H1 (cell line): ENCODE measurements at regions not wholly inside any gene's neighbourhood (a gene's known extent, or its start where the extent isn't known, plus 50 kb on each side); places are given as distances from the start of the nearest gene placed in this dataset.

ENCODE experiments used
- CTCF ChIA-PET: fragments of 300-600 bp; sonication (Branson Sonifier 250); formaldehyde crosslinking; loops from one replicate; lab custom pipeline; 2021; ENCODE audit not compliant: partially characterized antibody; lab: Charles Lee
- POLR2A ChIA-PET: fragments of 300-600 bp; sonication (Branson Sonifier 250); formaldehyde crosslinking; loops from one replicate; lab custom pipeline; 2021; ENCODE audit warnings: inconsistent platforms; ENCODE audit not compliant: partially characterized antibody; lab: Charles Lee
- DNase-seq, 2 experiments: peaks; one replicate each; pipeline versions ENCODE4 v3.0.0 to v3.0.0-alpha.2; 2010 to 2022; ENCODE audit warnings: low spot score in 2 of 2, low read depth in 1 of 2, mixed read lengths in 1 of 2
- FAIRE-seq: peaks from 2 replicates; lab custom pipeline; 2011; peaks lifted over from hg19 to GRCh38; lab: Jason Lieb, UNC
- H2AFZ ChIP-seq: 2 replicates; pipeline ENCODE4 v1.8.1; 2012; ENCODE audit warnings: low read length, inconsistent platforms
- H2AK5ac ChIP-seq: 2 replicates; pipeline ENCODE4 v1.6.1; 2013; ENCODE audit warnings: low read depth, low read length
- H2BK120ac ChIP-seq: replicated peaks from 2 replicates; pipeline ENCODE3; 2013; ENCODE audit warnings: low read depth, low read length, inconsistent platforms
- H2BK12ac ChIP-seq: 2 replicates; pipeline ENCODE4 v1.6.1; 2013; ENCODE audit warnings: low read depth, low read length
- H2BK15ac ChIP-seq: 2 replicates; pipeline ENCODE4 v1.6.1; 2013; ENCODE audit warnings: low read length
- H2BK20ac ChIP-seq: 2 replicates; pipeline ENCODE4 v1.6.1; 2013; ENCODE audit warnings: low read length
- H2BK5ac ChIP-seq: 2 replicates; pipeline ENCODE4 v1.6.1; 2013; ENCODE audit warnings: low read depth, low read length
- H3K14ac ChIP-seq: 2 replicates; pipeline ENCODE4 v1.6.1; 2013; ENCODE audit warnings: inconsistent platforms; ENCODE audit not compliant: insufficient read length
- H3K18ac ChIP-seq: 2 replicates; pipeline ENCODE4 v1.6.1; 2013; ENCODE audit warnings: low read length; ENCODE audit errors: extremely low read depth
- H3K23ac ChIP-seq: 2 replicates; pipeline ENCODE4 v1.6.1; 2013; ENCODE audit warnings: inconsistent platforms; ENCODE audit not compliant: insufficient read length
- H3K23me2 ChIP-seq: 2 replicates; pipeline ENCODE4 v1.6.1; 2013; ENCODE audit warnings: low read depth, low read length
- H3K27ac ChIP-seq: 2 replicates; pipeline ENCODE4 v1.6.1; 2011; ENCODE audit warnings: low read depth, low read length, inconsistent platforms
- H3K27me3 ChIP-seq, 4 experiments: replicated peaks in 1 of 4; 1 replicate in 1 of 4; 2 replicates in 3 of 4; pipeline versions ENCODE4 v1.6.1 to v1.8.1; 2011 to 2013; ENCODE audit warnings: low read length in 3 of 4, mild to moderate bottlenecking in 3 of 4, inconsistent platforms in 2 of 4, mixed read lengths in 2 of 4, moderate library complexity in 1 of 4; ENCODE audit not compliant: control insufficient read depth in 3 of 4, insufficient read depth in 3 of 4; ENCODE audit errors: extremely low read depth in 1 of 4
- H3K36me3 ChIP-seq, 4 experiments: 2 replicates each; pipeline versions ENCODE4 v1.6.1 to v1.8.1; 2011 to 2013; ENCODE audit warnings: mild to moderate bottlenecking in 4 of 4, low read length in 3 of 4, moderate library complexity in 2 of 4, control low read depth in 1 of 4, inconsistent platforms in 1 of 4; ENCODE audit not compliant: insufficient read depth in 4 of 4, control insufficient read depth in 2 of 4
- H3K4ac ChIP-seq: replicated peaks from 2 replicates; pipeline ENCODE3; 2013; ENCODE audit warnings: low read length, low read depth, mixed read lengths, inconsistent platforms; ENCODE audit not compliant: insufficient read length
- H3K4me1 ChIP-seq, 4 experiments: replicated peaks in 1 of 4; 1 replicate in 1 of 4; 2 replicates in 3 of 4; pipeline versions ENCODE4 v1.6.1 to v1.8.1; 2011 to 2013; ENCODE audit warnings: low read length in 3 of 4, inconsistent platforms in 2 of 4, mixed read lengths in 1 of 4; ENCODE audit not compliant: insufficient read depth in 4 of 4, control insufficient read depth in 3 of 4
- H3K4me2 ChIP-seq, 2 experiments: 2 replicates each; pipeline versions ENCODE4 v1.6.1 to v1.8.1; 2011 to 2013; ENCODE audit warnings: low read depth in 2 of 2, low read length in 2 of 2, control low read depth in 1 of 2, inconsistent platforms in 1 of 2, mild to moderate bottlenecking in 1 of 2; ENCODE audit not compliant: insufficient read depth in 1 of 2
- H3K4me3 ChIP-seq, 4 experiments: fragments of 200-600, 300-600 bp in 1 of 4; sonication (generic), shearing (Covaris generic), sonication (Bioruptor Twin) in 1 of 4; 2 replicates each; pipeline versions ENCODE4 v1.5.1 to v1.8.1; 2011 to 2016; ENCODE audit warnings: low read length in 4 of 4, low read depth in 3 of 4, control low read depth in 2 of 4, inconsistent platforms in 2 of 4, mild to moderate bottlenecking in 2 of 4, mixed read lengths in 1 of 4, moderate library complexity in 1 of 4; ENCODE audit not compliant: insufficient read depth in 2 of 4; ENCODE audit errors: extremely low read depth in 1 of 4
- H3K56ac ChIP-seq: replicated peaks from 2 replicates; pipeline ENCODE3; 2013; ENCODE audit warnings: low read depth, mild to moderate bottlenecking, mixed read lengths, low read length, inconsistent platforms; ENCODE audit not compliant: insufficient read length
- H3K79me1 ChIP-seq: 2 replicates; pipeline ENCODE4 v1.6.1; 2013; ENCODE audit warnings: low read depth, low read length, control low read depth
- H3K79me2 ChIP-seq, 2 experiments: 2 replicates each; pipeline versions ENCODE4 v1.6.1 to v1.8.1; 2012 to 2013; ENCODE audit warnings: low read length in 2 of 2, mild to moderate bottlenecking in 2 of 2, inconsistent platforms in 1 of 2; ENCODE audit not compliant: insufficient read depth in 2 of 2, control insufficient read depth in 1 of 2
- H3K9ac ChIP-seq, 4 experiments: replicated peaks in 1 of 4; 1 replicate in 1 of 4; 2 replicates in 3 of 4; pipeline versions ENCODE4 v1.6.1 to v1.8.1; 2011 to 2013; ENCODE audit warnings: low read depth in 3 of 4, low read length in 3 of 4, control low read depth in 2 of 4, mild to moderate bottlenecking in 2 of 4, moderate library complexity in 2 of 4, inconsistent platforms in 1 of 4; ENCODE audit errors: extremely low read depth in 1 of 4
- H3K9me3 ChIP-seq, 2 experiments: 2 replicates each; pipeline versions ENCODE4 v1.6.1 to v1.8.1; 2012 to 2013; ENCODE audit warnings: mild to moderate bottlenecking in 2 of 2, moderate library complexity in 2 of 2, control low read depth in 1 of 2, inconsistent platforms in 1 of 2, low read depth in 1 of 2, low read length in 1 of 2, mixed read lengths in 1 of 2; ENCODE audit not compliant: insufficient read depth in 2 of 2
- H4K20me1 ChIP-seq, 2 experiments: replicated peaks in 1 of 2; 2 replicates each; pipeline versions ENCODE3 to v1.8.1; 2011 to 2013; ENCODE audit warnings: inconsistent platforms in 2 of 2, low read length in 2 of 2, mild to moderate bottlenecking in 1 of 2; ENCODE audit not compliant: insufficient read depth in 2 of 2, control insufficient read depth in 1 of 2
- H4K5ac ChIP-seq: 2 replicates; pipeline ENCODE4 v1.6.1; 2013; ENCODE audit warnings: low read length, low read depth, mixed read lengths, inconsistent platforms; ENCODE audit not compliant: insufficient read length
- H4K8ac ChIP-seq: 2 replicates; pipeline ENCODE4 v1.8.0; 2013; ENCODE audit warnings: mild to moderate bottlenecking, moderate library complexity, low read length, inconsistent platforms; ENCODE audit not compliant: insufficient read depth; ENCODE audit errors: extremely low read depth
- H4K91ac ChIP-seq: replicated peaks from 2 replicates; pipeline ENCODE3; 2013; ENCODE audit warnings: low read length, mixed read lengths, inconsistent platforms; ENCODE audit not compliant: insufficient read length
- CEBPB ChIP-seq: IDR thresholded peaks from 2 replicates; pipeline ENCODE4 v1.6.1; 2012; ENCODE audit warnings: low read depth, low read length
- CHD1 ChIP-seq: IDR thresholded peaks from 2 replicates; pipeline ENCODE4 v1.6.1; 2012; ENCODE audit warnings: low read depth, low read length, improper control_type of control experiment
- CTCF ChIP-seq, 3 experiments: IDR thresholded peaks; 1 replicate in 2 of 3; 2 replicates in 1 of 3; pipeline versions ENCODE4 v1.5.1 to v1.6.1; 2011; ENCODE audit warnings: low read length in 3 of 3, mild to moderate bottlenecking in 3 of 3, inconsistent platforms in 2 of 3, low read depth in 1 of 3, moderate library complexity in 1 of 3; ENCODE audit not compliant: insufficient read depth in 1 of 3; ENCODE audit errors: control extremely low read depth in 1 of 3
- HDAC6 ChIP-seq: IDR thresholded peaks from one replicate; pipeline ENCODE4 v1.7.1; 2012; ENCODE audit warnings: low read depth, mild to moderate bottlenecking, inconsistent platforms, low read length, moderate library complexity
- MAX ChIP-seq: IDR thresholded peaks from 2 replicates; pipeline ENCODE4 v1.6.1; 2012; ENCODE audit warnings: inconsistent platforms
- POLR2A ChIP-seq, 2 experiments: IDR thresholded peaks; 1 replicate in 1 of 2; 2 replicates in 1 of 2; pipeline ENCODE4 v1.6.1; 2011; ENCODE audit warnings: low read depth in 2 of 2, low read length in 2 of 2, mild to moderate bottlenecking in 2 of 2; ENCODE audit errors: control extremely low read depth in 1 of 2
- RFX5 ChIP-seq: IDR thresholded peaks from 2 replicates; pipeline ENCODE4 v1.6.1; 2011; ENCODE audit warnings: low read depth, low read length, improper control_type of control experiment, borderline replicate concordance
- TAF7 ChIP-seq: optimal IDR thresholded peaks from 2 replicates; pipeline ENCODE3; 2011; ENCODE audit warnings: low read depth, mild to moderate bottlenecking, inconsistent platforms, low read length, moderate library complexity, borderline replicate concordance
- USF2 ChIP-seq: IDR thresholded peaks from 2 replicates; pipeline ENCODE4 v1.6.1; 2011; ENCODE audit warnings: low read length, improper control_type of control experiment
- ZNF274 ChIP-seq: IDR thresholded peaks from 2 replicates; pipeline ENCODE4 v1.7.0; 2012; ENCODE audit warnings: low read length, borderline replicate concordance; ENCODE audit errors: extremely low read depth
- WGBS, 2 experiments: shearing (Covaris generic) in 1 of 2; methylation state at CpG; one replicate each; pipeline versions ENCODE4 v1.1.6 to v1.1.7; 2013 to 2015; ENCODE audit warnings: low lambda C conversion rate in 2 of 2, mixed read lengths in 2 of 2, inconsistent platforms in 1 of 2, low coverage in 1 of 2, missing lambda C conversion rate in 1 of 2; ENCODE audit not compliant: insufficient replicate concordance in 2 of 2, insufficient coverage in 1 of 2, insufficient read length in 1 of 2; ENCODE audit errors: extremely low coverage in 1 of 2, missing lambda C conversion rate in 1 of 2; 5-methylcytosine and 5-hydroxymethylcytosine counted together

DNA sequence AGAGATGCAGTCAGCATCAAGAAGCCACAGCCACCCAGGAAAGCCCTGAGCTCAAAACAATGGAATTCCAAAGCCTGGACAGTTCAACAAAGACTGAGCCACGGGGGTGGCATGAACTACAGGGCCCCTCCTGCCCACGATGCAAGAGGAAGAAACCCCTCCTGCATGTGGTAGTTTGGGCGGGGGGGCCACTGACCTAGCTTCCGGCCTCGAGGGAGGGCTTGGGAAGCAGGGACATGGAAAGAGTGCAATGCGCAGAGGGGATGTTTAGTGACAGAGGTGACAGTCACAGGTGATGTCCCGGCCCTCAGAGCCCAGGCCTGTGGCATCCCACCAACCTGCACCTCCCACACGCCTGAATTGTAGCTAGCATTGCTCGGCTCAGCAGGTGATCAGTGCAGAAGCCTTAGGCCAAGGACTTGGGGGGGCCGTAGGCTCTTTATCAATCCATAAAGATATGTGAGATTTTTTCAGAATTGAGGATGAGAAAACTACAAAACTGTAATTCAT lies 318.8 kb downstream of the TEX29 start:
- no peak overlapping the region for H2BK5ac ChIP-seq
- peak overlapping the region; percentile 88; the same call in 1 of the 2 replicates for H2BK15ac ChIP-seq
- no peak overlapping the region for H3K4ac ChIP-seq
- no peak overlapping the region for H3K9ac ChIP-seq
- H3K27me3 ChIP-seq: no peaks in the 10 kb centered on the region; a peak in 1 of 7 replicates
- H4K5ac ChIP-seq: no peak overlapping the region
- no peak overlapping the region for H2BK120ac ChIP-seq
- no peaks in the 10 kb centered on the region for H3K9me3 ChIP-seq
- no peak overlapping the region for H3K4me2 ChIP-seq
- H3K79me2 ChIP-seq: no peaks in the 10 kb centered on the region
- POLR2A ChIA-PET: interaction anchor here (1.4 kb wide), 1 partner anchor 19 kb away, joined by 4 read pairs; no protein-coding TSS in a partner anchor
- FAIRE-seq (no peak), DNase-seq (no peak)
- no peak overlapping the region for H3K14ac ChIP-seq
- no peak overlapping the region for H2AK5ac ChIP-seq
- H3K79me1 ChIP-seq: no peaks in the 10 kb centered on the region
- no peak overlapping the region for H4K91ac ChIP-seq
- no peak overlapping the region for H2AFZ ChIP-seq
- H3K4me1 ChIP-seq: peaks cover 0 to 22% (median 13%) of the 10 kb centered on the region in 4 experiments; a peak in 6 of 7 replicates
- CTCF ChIA-PET: interaction anchor here (1.3 kb wide), 1 partner anchor 28 kb away, joined by 5 read pairs; no protein-coding TSS in a partner anchor
- no peak overlapping the region for H3K4me3 ChIP-seq
- H4K8ac ChIP-seq: peak overlapping the region; percentile 69; the same call in 1 of the 2 replicates
- no peaks in the 10 kb centered on the region for H3K23me2 ChIP-seq
- H2BK12ac ChIP-seq: no peak overlapping the region
- H2BK20ac ChIP-seq: 0 out of 2 replicates have a peak overlapping the region, but pooled peaks have one; percentile 32
- H3K36me3 ChIP-seq: no peaks in the 10 kb centered on the region
- no peak overlapping the region for H3K18ac ChIP-seq
- H4K20me1 ChIP-seq: no peaks in the 10 kb centered on the region
- H3K56ac ChIP-seq: no peak overlapping the region
- no peak overlapping the region for H3K27ac ChIP-seq
- 89% methylated on average over 10 of the region's 10 CpGs; no CpG with 5 or more reads in 1 of the 2 experiments for WGBS, 2 experiments
- H3K23ac ChIP-seq: no peak overlapping the region
- TF ChIP-seq MAX (no peak), CTCF (IDR thresholded peaks at IDR 0.05; ENCODE audit: control extremely low read depth in 1 of 3, insufficient read depth in 1 of 3, low read depth in 1 of 3, low read length in 3 of 3) (no peak), HDAC6 (no peak), POLR2A (IDR thresholded peaks at IDR 0.05; ENCODE audit: control extremely low read depth in 1 of 2, low read depth in 2 of 2, low read length in 2 of 2) (no peak), CHD1 (no peak), ZNF274 (no peak), TAF7 (no peak), CEBPB (no peak), USF2 (no peak), RFX5 (no peak)
